ENCODE measurements at regions not wholly inside any gene's neighbourhood (a gene's known extent, or its start where the extent isn't known, plus 50 kb on each side); places are given as distances from the start of the nearest gene placed in this dataset.

- TF ChIP-seq, protein P1, sequence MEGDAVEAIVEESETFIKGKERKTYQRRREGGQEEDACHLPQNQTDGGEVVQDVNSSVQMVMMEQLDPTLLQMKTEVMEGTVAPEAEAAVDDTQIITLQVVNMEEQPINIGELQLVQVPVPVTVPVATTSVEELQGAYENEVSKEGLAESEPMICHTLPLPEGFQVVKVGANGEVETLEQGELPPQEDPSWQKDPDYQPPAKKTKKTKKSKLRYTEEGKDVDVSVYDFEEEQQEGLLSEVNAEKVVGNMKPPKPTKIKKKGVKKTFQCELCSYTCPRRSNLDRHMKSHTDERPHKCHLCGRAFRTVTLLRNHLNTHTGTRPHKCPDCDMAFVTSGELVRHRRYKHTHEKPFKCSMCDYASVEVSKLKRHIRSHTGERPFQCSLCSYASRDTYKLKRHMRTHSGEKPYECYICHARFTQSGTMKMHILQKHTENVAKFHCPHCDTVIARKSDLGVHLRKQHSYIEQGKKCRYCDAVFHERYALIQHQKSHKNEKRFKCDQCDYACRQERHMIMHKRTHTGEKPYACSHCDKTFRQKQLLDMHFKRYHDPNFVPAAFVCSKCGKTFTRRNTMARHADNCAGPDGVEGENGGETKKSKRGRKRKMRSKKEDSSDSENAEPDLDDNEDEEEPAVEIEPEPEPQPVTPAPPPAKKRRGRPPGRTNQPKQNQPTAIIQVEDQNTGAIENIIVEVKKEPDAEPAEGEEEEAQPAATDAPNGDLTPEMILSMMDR (conservative IDR thresholded peaks at IDR 0.05 in 1 of 2, IDR thresholded peaks at IDR 0.05 in 1 of 2; ENCODE audit: extremely low read depth in 1 of 2, insufficient read depth in 1 of 2, low read depth in 1 of 2, low read length in 2 of 2): no peak
- no peak for TF ChIP-seq EZH2 (IDR thresholded peaks at IDR 0.05; ENCODE audit: borderline replicate concordance, low read length)
Observed at GRCh38 chr18:41099451-41099850, 855.6 kb upstream of the PIK3C3 start.
